Body of pancreas (tissue), 4 donors: ENCODE measurements at regions not wholly inside any gene's neighbourhood (a gene's known extent, or its start where the extent isn't known, plus 50 kb on each side); places are given as distances from the start of the nearest gene placed in this dataset.

Source experiments
- ATAC-seq: fragments of 150-250 bp; one replicate; pipeline ENCODE4 v1.9.1; 2016
- DNase-seq, 4 donors: peaks; one replicate each; pipeline ENCODE4 v3.0.0-alpha.2; 2019
- H3K27ac ChIP-seq, 4 donors: fragments of 200-600 bp; sonication (generic); 1 replicate in 3 of 4; 2 replicates in 1 of 4; pipeline versions ENCODE4 v1.5.1 to v1.6.1; 2016 to 2019; ENCODE audit warnings: mild to moderate bottlenecking in 1 of 4, mixed read lengths in 1 of 4, moderate library complexity in 1 of 4
- H3K27me3 ChIP-seq, 2 donors: fragments of 200-600 bp; sonication (generic); one replicate each; pipeline ENCODE4 v1.6.0; 2016; ENCODE audit warnings: mild to moderate bottlenecking in 1 of 2
- H3K36me3 ChIP-seq, 2 donors: fragments of 200-600 bp; sonication (generic); replicated peaks in 1 of 2; 2 replicates each; pipeline ENCODE4 v1.5.1; 2016; ENCODE audit warnings: low read depth in 2 of 2; ENCODE audit not compliant: insufficient read depth in 1 of 2
- H3K4me1 ChIP-seq: fragments of 200-600 bp; sonication (generic); one replicate; pipeline ENCODE4 v1.6.0; 2016
- H3K4me3 ChIP-seq, 2 donors: fragments of 200-600 bp; sonication (generic); 1 replicate in 1 of 2; 2 replicates in 1 of 2; pipeline ENCODE4 v1.5.1; 2016 to 2019
- H3K9me3 ChIP-seq, 3 donors: fragments of 200-600 bp; sonication (generic); 1 replicate in 2 of 3; 2 replicates in 1 of 3; pipeline ENCODE4 v1.5.1; 2016
- CTCF ChIP-seq, 7 experiments: fragments of 450-650 bp in 4 of 7; fragments of 200-600 bp in 3 of 7; sonication (generic) in 3 of 7; IDR thresholded peaks; one replicate each; pipeline ENCODE4 v1.5.1; 2016 to 2019; ENCODE audit warnings: antibody characterized with exemption in 7 of 7
- POLR2A ChIP-seq, 3 donors: fragments of 450-650 bp; IDR thresholded peaks; one replicate each; pipeline ENCODE4 v1.6.1; 2016; ENCODE audit warnings: antibody characterized with exemption in 3 of 3, mild to moderate bottlenecking in 2 of 3
- WGBS, 2 donors: methylation state at CpG; one replicate each; pipeline ENCODE4 v1.1.5; 2017; 5-methylcytosine and 5-hydroxymethylcytosine counted together
- intact Hi-C: fragments of 100-400 bp; cut with DNase I; formaldehyde crosslinking; loops from one replicate; pipeline ENCODE4 v1.15.1; 2023

GRCh38 chr1:82240571-82240970 is 439.8 kb downstream of the ADGRL2 start:
- intact Hi-C loops = no loop called here

GRCh38 chr1:82230667-82231066 is 429.9 kb downstream of the ADGRL2 start:
- WGBS, 2 donors = 76 to 91% methylated on average over 4 of the region's 4 CpGs
- Histone ChIP-seq H3K4me3 (no peak overlapping the region), H3K4me1 (peaks cover 14% of the 10 kb centered on the region), H3K27me3 (no peaks in the 10 kb centered on the region), H3K36me3 (no peaks in the 10 kb centered on the region), H3K27ac (no peak overlapping the region), H3K9me3 (no peaks in the 10 kb centered on the region)
- ATAC-seq (no peak), DNase-seq (no peak)
- TF ChIP-seq CTCF (IDR thresholded peaks at IDR 0.05) = no peak
- no peak for TF ChIP-seq POLR2A (IDR thresholded peaks at IDR 0.05)
- intact Hi-C loops = no loop called here

More at GRCh38 chr1:82240571-82240970, 439.8 kb downstream of the ADGRL2 start:
- Histone ChIP-seq H3K4me1 (no peaks in the 10 kb centered on the region), H3K4me3 (no peak overlapping the region), H3K27ac (no peak overlapping the region), H3K36me3 (no peaks in the 10 kb centered on the region), H3K27me3 (no peaks in the 10 kb centered on the region), H3K9me3 (no peaks in the 10 kb centered on the region)
- WGBS, 2 donors = 55 to 65% methylated on average over 3 of the region's 3 CpGs
- TF ChIP-seq CTCF (IDR thresholded peaks at IDR 0.05) = no peak
- TF ChIP-seq POLR2A (IDR thresholded peaks at IDR 0.05) = no peak
- DNase-seq (no peak), ATAC-seq (no peak)

- no peak overlapping the region for H3K27ac ChIP-seq
- peaks cover 24% of the 10 kb centered on the region for H3K4me1 ChIP-seq
- intact Hi-C loops = no loop called here
- ATAC-seq (no peak), DNase-seq (peak in 1 of 4 donors; percentile 25)
- no peak for TF ChIP-seq CTCF (IDR thresholded peaks at IDR 0.05)
- H3K36me3 ChIP-seq = no peaks in the 10 kb centered on the region
- 21 to 25% methylated on average over 3 of the region's 3 CpGs for WGBS, 2 donors
- no peak overlapping the region for H3K4me3 ChIP-seq
- H3K9me3 ChIP-seq = no peaks in the 10 kb centered on the region
- H3K27me3 ChIP-seq = no peaks in the 10 kb centered on the region
Observed at GRCh38 chr1:82227306-82228095, 426.8 kb downstream of the ADGRL2 start.

GRCh38 chr1:82226186-82226505 is 425.4 kb downstream of the ADGRL2 start:
- no peaks in the 10 kb centered on the region for H3K36me3 ChIP-seq
- no peak for ATAC-seq
- peak overlapping the region in 2 of 4 donors; percentile 27 to 43 for H3K27ac ChIP-seq
- no peaks in the 10 kb centered on the region for H3K9me3 ChIP-seq
- DNase-seq = no peak
- peaks cover 24% of the 10 kb centered on the region for H3K4me1 ChIP-seq
- intact Hi-C loops = no loop called here
- H3K4me3 ChIP-seq = no peak overlapping the region
- WGBS, 2 donors = 72 to 74% methylated on average over 1 of the region's 1 CpG
- TF ChIP-seq POLR2A (IDR thresholded peaks at IDR 0.05) = no peak
- TF ChIP-seq CTCF (IDR thresholded peaks at IDR 0.05) = no peak
- H3K27me3 ChIP-seq = no peaks in the 10 kb centered on the region
